Pulmonary artery endothelial cell (primary cell): ENCODE measurements at regions not wholly inside any gene's neighbourhood (a gene's known extent, or its start where the extent isn't known, plus 50 kb on each side); places are given as distances from the start of the nearest gene placed in this dataset.
A peak's percentile ranks its signal among the peaks of the same experiment; 100 is the strongest.
"Not testable (repeated sequence)": the region's sequence is repeated elsewhere in the genome, so short reads cannot be mapped to it uniquely, and the experiment has no call there.

Experiments used
- DNase-seq: peaks from one replicate; pipeline ENCODE4 v3.0.0-alpha.2; 2011; ENCODE audit warnings: low read depth, low spot score

DNA sequence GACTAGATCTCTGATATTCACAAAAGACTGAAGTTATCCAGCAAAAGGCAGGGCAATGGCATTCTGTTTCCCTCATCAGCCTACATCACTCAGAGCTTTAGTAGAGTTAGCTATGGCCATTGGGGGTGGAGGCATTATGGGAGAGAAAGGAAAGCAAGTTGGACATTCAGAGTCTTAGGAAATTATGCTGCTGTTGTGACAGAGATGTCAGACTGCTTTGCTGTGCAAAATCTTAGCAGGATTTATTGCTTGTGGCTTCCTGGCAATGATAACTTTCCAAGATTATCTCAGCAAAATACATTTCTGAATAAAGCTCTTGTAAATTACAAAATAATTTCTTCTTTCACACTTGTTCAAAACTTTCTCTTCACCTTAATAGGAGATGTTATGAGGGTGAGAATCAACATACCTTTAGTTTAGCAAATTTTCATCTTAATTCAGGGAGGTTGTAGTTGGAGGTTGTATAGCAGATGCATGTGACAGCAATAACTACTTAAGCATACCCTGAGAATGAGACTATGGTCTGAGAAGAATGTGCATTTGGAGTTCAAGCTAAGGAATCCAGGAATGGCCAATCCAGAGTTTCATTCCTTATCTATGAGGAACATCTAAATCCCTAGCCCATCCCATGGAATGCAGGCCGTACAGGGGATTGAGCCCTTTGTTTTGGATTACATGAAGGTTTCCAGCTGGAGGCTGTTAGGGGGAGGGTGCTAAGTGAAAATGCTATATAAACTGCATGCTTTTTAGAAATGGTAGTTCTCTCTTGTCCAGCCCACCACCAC lies 179.8 kb downstream of the HAO1 start:
- DNase-seq = no peak

DNA sequence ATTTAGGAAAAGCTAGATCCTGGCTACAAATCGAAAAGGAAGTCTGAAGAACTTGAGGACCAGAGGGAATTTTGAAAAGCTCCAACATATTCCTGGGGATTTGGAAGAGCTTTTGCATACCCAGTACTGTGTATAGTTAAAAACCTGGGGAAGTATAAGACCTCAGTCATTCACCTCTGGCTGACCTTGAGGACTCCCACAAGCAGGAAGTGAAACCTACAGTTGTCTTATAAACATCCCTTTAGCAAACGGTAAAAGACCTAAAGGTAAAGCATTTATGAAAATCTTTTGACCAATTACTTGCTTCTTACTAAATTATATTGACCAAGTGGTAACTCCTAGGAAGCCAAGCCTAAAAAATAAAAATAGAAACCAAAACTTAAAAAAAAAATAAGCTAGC lies 175.0 kb downstream of the HAO1 start:
- DNase-seq = no peak

DNA sequence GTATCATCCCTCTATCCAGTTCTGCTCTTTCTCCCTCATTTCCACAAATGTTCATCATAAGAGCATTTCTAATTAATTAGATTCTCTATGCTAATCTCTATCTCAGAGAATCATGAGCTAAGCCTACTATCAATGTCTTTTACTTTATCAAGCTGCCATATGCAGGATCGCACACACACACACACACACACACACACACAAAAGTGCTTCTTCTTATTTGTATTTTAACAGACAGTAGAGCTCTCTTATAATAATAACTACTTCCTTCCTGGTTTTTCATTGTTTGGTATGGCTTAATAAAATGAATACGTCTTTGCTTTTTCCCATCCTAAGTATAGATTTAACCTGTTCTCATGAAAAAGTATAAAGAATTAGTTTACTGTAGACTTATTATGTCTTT lies 170.2 kb downstream of the HAO1 start:
- no peak for DNase-seq

DNA sequence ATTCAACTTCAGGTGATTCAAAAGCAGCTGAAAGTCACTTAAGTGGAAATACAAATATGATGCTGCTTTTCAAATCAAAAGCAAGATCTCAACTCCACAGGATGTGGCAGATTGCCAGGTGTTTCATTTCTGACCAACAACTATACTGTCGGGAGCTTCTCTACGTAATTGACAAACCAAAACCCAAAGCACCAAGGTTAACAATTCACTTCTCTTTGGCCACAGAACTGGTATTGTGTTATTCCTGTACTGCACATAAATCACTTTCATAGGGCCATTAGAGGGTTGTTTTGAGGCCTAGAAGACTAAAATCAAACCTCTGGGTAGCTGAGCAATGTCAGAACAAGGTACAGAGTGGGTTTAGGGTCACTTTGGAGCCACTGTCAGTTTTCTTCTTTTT lies 169.7 kb downstream of the HAO1 start:
- DNase-seq = no peak

DNA sequence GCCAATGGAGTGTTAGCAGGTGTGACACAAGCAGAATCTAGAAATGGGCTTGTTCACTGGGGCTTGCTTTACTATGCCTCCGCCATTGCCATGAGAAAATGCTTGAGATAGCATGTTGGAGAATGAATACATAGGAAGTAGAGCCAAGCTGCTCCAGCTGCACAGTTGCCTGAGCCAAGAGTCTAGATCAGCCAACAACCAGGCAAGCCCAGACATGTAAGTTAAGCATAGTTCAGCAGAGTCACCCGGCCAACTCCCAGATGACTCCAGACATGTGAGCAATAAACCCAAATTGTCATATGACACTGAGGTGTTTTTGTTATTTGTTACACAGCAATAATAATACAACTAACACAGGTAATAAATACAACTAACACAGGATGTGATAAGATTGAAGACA lies 167.9 kb downstream of the HAO1 start:
- peak; percentile 36 for DNase-seq

DNA sequence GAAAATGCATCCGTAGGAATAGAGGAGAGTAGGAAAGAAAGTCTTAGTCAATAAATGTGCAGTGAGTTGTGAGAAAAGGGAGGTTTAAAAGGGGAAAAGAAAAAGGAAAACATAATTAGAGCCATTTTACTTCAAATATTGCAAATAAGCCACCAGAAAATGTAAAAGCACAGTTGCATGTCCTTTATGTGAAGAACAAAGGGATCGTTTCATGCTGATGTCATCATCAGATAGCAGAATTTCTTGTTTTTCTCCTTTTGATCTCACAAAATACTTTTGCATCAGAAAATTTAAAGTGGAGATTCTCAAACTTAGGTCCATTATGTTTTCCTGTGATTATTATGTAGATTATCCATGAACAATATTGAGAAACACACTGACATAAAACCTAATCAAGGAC lies 166.7 kb downstream of the HAO1 start:
- no peak for DNase-seq

DNA sequence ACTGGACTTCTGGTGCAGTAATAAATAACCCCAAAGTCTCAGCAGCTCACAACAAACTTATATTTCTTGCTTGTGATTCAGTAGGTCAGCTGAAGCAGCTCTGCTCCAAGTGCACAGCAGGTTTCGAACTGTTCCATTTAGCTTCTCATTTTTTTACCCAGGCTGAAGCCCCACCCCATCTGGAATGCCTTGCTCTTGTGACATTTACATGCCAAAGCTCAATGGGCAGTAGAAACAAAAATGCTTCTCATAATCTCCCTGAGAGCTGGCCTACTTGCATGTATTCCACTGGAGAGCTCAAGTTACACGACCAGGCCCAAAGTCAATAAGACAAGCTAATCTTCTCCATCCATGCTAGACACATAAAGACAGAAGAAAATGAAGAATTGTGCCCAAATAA lies 165.2 kb downstream of the HAO1 start:
- DNase-seq = no peak

DNA sequence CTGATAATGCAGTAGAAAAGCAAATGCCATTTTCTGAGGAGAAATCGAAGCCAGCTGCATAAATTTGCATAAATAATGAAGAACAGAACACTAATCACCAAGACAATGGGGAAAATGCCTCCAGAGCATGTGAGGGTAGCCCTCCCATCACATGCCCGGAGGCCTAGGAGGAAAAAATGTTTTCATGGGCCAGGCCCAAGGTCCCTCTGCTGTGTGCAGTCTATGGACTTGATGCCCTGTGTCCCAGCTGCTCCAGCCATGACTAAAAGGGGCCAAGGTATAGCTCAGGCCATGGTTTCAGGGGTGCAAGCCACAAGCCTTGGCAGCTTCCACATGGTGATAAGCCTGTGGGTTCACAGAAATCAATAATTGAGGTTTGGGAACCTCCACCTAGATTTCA lies 164.1 kb downstream of the HAO1 start:
- DNase-seq = no peak

DNA sequence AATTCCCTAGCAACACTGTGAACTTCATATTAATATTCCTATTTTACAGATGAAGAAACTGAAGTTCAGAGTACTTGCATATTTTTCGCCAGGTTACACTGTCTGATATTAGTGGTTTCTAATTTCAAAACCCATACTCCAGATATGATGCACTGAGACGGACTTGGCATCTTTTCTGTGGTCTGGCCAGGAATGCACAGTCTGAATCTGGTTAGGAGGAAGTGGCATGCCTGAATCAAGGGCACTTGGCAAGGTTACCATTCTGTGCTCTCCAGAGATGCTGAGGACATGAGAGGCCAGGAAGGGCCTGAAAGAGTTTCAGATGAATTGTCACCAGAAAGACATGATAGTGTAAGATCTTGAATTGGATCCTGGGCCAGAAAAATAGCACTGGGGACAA lies 150.1 kb downstream of the HAO1 start:
- no peak for DNase-seq

DNA sequence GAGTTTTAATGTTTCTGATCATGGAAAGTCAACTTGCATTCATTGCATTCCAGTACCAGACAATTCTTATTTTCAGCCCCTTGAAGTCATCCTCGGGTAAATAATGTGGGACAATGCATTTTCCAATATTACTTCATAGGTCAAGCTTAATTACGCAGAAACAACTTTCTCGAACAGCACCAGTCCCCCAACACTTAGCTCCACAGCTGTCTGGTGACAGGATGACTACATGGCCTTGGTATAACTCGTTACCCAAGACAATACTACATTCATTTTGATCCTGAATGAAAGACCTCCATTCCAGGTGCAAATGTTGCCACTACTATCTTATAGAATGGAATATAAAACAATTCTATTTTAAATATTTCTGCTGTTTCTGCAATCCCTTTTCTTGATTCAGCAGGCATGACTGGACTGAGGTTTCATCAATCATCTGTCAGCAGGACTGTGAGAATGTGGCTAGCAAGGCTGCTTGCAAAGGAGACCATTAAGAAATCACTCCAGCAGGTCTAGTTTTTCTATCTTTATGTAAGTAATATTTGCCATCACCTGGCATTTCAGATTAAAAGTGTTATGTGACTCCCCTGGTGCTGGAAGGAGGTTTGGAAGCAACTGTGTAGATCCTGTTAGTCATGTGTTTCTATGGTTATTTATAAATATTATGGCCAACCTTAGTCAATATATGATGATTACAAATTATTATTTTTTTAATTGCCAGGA lies 147.9 kb downstream of the HAO1 start:
- no peak for DNase-seq

DNA sequence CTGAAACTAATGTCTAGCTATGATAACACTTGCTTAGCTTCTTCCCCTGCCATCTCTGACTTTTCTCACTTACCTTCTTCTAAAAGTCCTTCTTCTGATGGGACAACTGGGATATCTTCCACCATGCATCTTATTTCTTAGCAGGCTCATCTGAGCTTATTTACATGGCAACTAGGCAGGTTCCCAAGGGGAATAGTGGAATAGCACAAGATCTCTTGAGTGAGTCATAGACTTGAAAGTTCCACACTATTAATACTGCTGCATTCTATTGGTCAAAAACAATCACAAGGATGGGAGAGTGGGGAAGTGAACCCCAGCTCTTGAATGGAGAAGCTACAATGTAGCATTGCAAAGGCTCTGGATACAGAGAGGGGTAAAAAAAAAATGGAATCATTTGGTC lies 142.1 kb downstream of the HAO1 start:
- no peak for DNase-seq

DNA sequence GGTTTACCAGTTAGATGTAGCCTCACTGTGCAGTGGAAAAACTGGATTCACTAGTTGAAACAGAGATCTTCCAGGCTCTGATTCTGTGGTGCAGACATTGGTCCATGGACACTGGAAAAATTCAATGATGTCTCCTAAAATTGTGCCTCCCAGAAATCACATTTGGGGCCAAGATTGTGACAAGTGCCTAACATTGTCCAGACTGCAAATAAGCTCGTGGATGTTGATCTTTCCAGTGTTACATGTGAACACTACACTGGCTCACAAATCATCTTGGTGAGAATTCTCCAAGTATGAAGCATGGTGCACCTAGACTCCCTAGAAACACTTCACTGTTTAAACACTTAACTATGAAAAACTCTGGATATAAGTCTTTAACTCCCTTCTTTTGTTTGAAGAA lies 140.4 kb downstream of the HAO1 start:
- DNase-seq = no peak

DNA sequence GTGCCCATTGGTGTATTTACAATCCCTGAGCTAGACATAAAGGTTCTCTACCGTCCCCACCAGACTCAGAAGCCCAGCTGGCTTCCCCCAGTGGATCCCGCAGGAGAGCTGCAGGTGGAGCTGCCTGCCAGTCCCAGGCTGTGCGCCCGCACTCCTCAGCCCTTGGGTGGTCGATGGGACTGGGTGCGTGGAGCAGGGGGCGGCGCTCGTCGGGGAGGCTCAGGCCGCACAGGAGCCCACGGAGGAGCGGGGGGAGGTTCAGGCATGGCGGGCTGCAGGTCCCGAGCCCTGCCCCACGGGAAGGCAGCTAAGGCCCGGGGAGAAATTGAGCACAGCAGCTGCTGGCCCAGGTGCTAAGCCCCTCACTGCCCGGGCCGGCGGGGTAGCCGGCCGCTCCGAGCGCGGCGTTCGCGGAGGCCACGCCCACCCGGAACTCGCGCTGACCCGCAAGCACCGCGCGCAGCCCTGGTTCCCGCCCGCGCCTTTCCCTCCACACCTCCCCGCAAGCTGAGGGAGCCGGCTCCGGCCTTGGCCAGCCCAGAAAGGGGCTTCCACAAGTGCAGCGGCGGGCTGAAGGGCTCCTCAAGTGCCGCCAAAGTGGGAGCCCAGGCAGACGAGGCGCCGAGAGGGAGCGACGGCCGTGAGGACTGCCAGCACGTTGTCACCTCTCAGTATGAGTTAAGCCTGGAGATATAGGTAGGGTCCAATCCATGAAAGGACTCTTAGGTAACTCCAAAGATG lies 136.7 kb downstream of the HAO1 start:
- DNase-seq = not testable (repeated sequence)

DNA sequence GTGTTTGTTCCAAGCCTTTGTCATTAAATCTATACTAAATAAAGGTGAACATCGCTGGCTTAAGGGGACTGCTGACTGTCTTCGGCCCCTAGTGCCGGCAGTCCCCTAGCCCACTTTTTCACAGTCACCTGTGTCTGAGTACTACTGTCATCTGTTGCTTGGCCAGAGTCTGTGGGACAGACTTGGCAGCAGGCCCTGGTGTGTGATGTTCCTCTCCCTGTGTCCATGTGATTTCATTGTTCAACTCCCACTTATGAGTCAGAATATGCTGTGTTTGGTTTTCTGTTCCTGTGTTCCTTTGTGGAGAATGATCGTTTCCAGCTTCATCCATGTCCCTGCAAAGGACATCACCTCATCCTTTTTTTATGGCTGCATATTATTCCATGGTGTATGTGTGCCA lies 133.4 kb downstream of the HAO1 start:
- DNase-seq = no peak

DNA sequence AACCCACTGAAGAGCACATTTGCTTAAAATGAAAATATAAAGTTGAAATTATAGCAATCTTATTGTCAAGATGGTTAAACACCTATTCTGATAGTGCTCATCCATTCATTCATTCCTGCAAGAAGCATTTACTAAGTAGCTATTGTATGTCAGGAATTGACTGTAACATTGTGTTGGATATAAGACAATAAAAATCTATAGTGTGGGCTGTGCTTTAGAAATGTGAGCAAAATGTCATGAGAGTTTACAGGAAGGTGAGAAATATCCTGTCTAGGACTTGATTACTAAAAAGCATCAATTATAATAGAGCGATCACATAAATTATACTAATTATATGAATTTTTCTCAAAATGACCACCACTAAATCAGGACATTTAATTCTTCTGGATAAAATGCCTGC lies 123.0 kb downstream of the HAO1 start:
- no peak for DNase-seq

DNA sequence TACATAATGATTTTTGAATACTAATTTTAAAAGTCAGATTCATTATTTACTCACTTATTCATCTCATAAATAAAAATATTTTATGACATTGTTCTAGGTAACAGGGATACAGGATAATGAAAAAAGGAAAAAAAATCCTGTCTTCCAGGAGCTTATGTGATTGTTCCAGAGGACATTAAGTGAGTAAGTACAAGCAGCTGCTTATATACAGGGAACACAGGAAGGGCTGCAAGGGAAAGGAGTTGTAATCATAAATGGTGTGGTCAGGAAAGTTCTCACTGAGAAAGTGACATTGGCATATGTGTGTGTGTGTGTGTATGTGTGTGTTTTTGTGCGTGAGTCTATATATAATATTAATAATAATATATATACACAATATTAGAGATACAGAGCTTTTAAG lies 121.8 kb downstream of the HAO1 start:
- DNase-seq = no peak

DNA sequence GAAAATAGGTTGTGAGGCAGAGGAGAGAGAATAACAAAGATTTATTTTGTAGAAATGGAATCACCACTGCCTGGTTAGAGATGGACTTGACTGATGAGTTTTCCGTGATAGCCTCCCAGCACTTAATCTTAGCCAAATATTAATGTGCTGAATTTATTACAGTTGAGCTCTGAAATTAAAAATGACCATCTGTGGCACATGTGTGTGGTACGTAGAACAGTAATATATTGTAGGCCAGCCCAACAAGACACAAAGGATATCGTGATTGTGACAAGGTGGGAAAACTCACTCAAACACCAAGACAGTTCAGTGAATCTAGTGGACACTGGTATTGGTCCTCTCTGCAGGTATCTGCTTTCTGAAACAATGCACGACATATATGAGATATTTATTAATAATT lies 119.4 kb downstream of the HAO1 start:
- no peak for DNase-seq

DNA sequence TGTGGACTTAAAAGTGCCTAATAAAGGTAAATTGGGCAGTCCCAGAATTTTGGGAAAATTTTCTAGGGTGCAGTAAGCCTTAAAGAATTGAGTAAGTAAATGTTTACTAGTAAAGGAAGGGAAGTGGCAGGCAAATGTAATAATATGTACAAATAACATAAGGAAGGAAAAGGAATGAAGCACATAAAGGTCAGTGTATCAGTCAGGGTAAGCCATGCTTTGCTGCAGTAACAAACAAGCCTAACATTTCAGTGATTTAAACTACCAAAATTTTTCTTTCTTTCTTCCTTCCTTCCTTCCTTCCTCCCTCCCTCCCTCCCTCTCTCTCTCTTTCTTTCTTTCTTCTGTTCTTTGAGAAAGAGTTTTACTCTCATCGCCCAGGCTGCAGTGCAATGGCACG lies 117.5 kb downstream of the HAO1 start:
- no peak for DNase-seq

DNA sequence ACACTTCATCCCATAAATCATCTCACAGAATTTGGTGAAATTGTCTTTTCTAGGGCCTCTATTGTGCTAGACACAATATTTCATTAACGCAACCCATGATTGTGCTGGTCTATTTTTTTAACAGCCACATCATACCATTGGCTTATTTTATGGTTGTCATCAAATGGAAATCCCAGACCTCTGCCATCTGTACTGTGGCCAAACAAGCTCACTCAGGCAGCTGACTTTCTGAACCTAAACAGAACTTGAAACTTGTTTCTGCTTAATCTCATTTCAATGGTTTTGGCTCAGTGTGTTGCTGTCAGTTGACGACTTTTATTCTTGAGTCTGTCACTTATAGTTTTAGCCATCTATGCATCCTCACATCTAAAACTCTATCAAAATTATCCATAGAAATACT lies 111.8 kb downstream of the HAO1 start:
- no peak for DNase-seq

DNA sequence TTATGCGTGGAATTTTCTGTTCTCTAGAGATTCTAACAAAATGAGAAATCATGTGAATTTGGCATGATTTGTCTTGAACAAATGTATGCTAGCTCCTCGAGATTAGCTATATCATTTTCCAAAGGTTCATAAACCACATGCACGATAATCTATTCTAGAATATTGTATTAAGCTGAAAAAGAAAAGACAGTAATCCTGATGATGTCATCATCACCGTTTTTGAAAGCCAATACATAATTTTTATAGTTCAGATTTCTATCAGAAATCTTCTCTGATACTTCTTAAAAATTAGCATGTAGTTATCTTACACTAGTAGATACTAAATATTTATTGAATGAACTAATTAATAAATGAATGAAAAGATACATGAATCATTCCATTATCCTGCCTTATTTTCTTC lies 111.2 kb downstream of the HAO1 start:
- no peak for DNase-seq

DNA sequence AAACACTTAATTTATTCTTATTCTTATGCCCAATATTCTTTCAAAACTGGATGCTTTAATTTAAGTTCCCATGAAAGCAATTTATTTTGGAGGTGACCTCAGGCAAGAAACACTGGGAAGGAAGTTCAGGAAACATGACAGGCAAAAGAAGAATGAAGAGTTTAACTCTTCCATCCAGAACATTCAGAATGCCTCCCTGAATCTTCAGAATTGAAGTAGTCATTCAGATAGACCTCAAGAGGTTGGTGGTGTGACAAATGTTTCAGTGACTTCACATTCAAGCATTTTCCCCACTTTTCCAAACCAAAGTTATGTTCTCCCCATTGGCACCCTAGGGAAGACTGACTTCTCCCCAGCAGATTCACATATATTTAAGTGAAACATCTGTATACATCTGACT lies 110.5 kb downstream of the HAO1 start:
- DNase-seq = no peak
